Panc1 (cell line): ENCODE measurements at regions not wholly inside any gene's neighbourhood (a gene's known extent, or its start where the extent isn't known, plus 50 kb on each side); places are given as distances from the start of the nearest gene placed in this dataset.

Experiments used
- ATAC-seq: fragments of 200-7000 bp; cut with Tn5 transposase; 2 replicates; pipeline ENCODE4 v1.9.1; 2020; ENCODE audit warnings: mild to moderate bottlenecking, moderate library complexity
- BruUV-seq: library from RNA; stranded (reverse); fragments of 400-500 nt; replicated peaks from 2 replicates; lab custom pipeline; 2021; lab: Mats Ljungman, UMichigan
- CTCF ChIA-PET: fragments of 300-600 bp; sonication (Branson Sonifier 250); formaldehyde crosslinking; loops from one replicate; lab custom pipeline; 2022; ENCODE audit warnings: antibody characterized with exemption; lab: Charles Lee
- POLR2A ChIA-PET: fragments of 300-600 bp; sonication (Branson Sonifier 250); formaldehyde crosslinking; loops from one replicate; lab custom pipeline; 2022; ENCODE audit warnings: antibody characterized with exemption; lab: Charles Lee
- DNase-seq: peaks from one replicate; pipeline ENCODE4 v3.0.0-alpha.2; 2010; ENCODE audit warnings: low read depth, low spot score
- H3K27ac ChIP-seq: 2 replicates; pipeline ENCODE4 v1.5.1; 2011; ENCODE audit warnings: mild to moderate bottlenecking, low read length, inconsistent platforms
- H3K27me3 ChIP-seq: fragments of 200-500 bp; sonication (Bioruptor generic); 2 replicates; pipeline ENCODE4 v1.6.0; 2014; ENCODE audit warnings: low read length, inconsistent platforms; ENCODE audit not compliant: control insufficient read depth, insufficient read depth
- H3K36me3 ChIP-seq: fragments of 200-500 bp; sonication (Bioruptor generic); 2 replicates; pipeline ENCODE4 v1.5.1; 2014; ENCODE audit warnings: inconsistent platforms, mild to moderate bottlenecking, low read length, moderate library complexity; ENCODE audit not compliant: control insufficient read depth, insufficient read depth
- H3K4me1 ChIP-seq: 2 replicates; pipeline ENCODE4 v1.5.1; 2011; ENCODE audit warnings: inconsistent platforms, mild to moderate bottlenecking, low read length, moderate library complexity; ENCODE audit not compliant: control insufficient read depth, insufficient read depth
- H3K4me3 ChIP-seq, 2 experiments: 2 replicates each; pipeline ENCODE4 v1.5.1; 2011 to 2012; ENCODE audit warnings: low read depth in 2 of 2, low read length in 2 of 2, mild to moderate bottlenecking in 2 of 2, inconsistent platforms in 1 of 2, moderate library complexity in 1 of 2
- H3K9me3 ChIP-seq: fragments of 200-500 bp; sonication (Bioruptor generic); 2 replicates; pipeline ENCODE4 v1.5.1; 2014; ENCODE audit warnings: low read depth, mild to moderate bottlenecking, inconsistent platforms, low read length, moderate library complexity; ENCODE audit not compliant: control insufficient read depth, insufficient read depth
- CTCF ChIP-seq: fragments of 450-650 bp; IDR thresholded peaks from 2 replicates; pipeline ENCODE4 v1.5.1; 2017; ENCODE audit warnings: mild to moderate bottlenecking
- POLR2AphosphoS5 ChIP-seq: IDR thresholded peaks from 2 replicates; pipeline ENCODE4 v1.6.1; 2012; ENCODE audit warnings: mild to moderate bottlenecking, low read depth, low read length, moderate library complexity
- REST ChIP-seq, 2 experiments: IDR thresholded peaks; 2 replicates each; pipeline ENCODE4 v1.6.1; 2011 to 2012; ENCODE audit warnings: low read depth in 2 of 2, control low read depth in 1 of 2, low read length in 1 of 2, mild to moderate bottlenecking in 1 of 2, moderate library complexity in 1 of 2; ENCODE audit not compliant: insufficient read depth in 1 of 2
- SIN3A ChIP-seq: IDR thresholded peaks from 2 replicates; pipeline ENCODE4 v1.6.1; 2012; ENCODE audit warnings: low read depth, mild to moderate bottlenecking, low read length, moderate library complexity, borderline replicate concordance; ENCODE audit not compliant: insufficient read depth
- TCF7L2 ChIP-seq: IDR thresholded peaks from 2 replicates; pipeline ENCODE4 v1.6.1; 2011; ENCODE audit warnings: mild to moderate bottlenecking, low read depth, low read length, inconsistent platforms
- in situ Hi-C: cut with HindIII; loops from 2 replicates; pipeline ENCODE4 v1.10.0; 2016; ENCODE audit warnings: low sequenced_read_pairs, low pct_unique_long_range_greater_than_20kb
- intact Hi-C: fragments of 100-400 bp; cut with micrococcal nuclease; formaldehyde crosslinking; loops from one replicate; pipeline ENCODE4 v1.10.0; 2022; ENCODE audit not compliant: unreplicated experiment

DNA sequence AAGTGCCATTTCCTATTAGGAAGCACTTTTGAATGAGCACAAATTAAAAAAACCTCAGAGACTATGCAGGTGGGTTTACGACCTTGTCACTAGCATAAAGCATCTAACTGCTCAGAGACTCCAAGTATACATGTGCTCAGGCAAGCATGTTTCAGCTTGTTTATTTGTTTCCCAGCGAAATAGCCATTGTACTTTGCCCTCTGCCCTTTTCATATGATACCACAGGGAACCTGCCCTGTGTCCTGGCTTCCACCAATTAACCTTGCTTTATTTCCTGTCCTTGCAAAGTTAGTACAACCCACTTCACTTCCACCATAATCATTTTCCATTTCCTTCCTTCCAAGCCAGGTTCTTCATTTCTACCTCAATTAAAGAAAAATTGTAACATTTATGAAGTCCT, 194.9 kb downstream of the DUSP6 start:
- H3K36me3 ChIP-seq = no peaks in the 10 kb centered on the region
- no peak for DNase-seq
- H3K4me1 ChIP-seq = no peaks in the 10 kb centered on the region
- no peak for TF ChIP-seq SIN3A
- TF ChIP-seq CTCF = no peak
- no peak for TF ChIP-seq POLR2AphosphoS5
- TF ChIP-seq TCF7L2 = no peak
- no peak for TF ChIP-seq REST (IDR thresholded peaks at IDR 0.05; ENCODE audit: insufficient read depth in 1 of 2, low read depth in 2 of 2, low read length in 1 of 2)
- in situ Hi-C loops (no loop called here), intact Hi-C loops (no loop called here)
- POLR2A ChIA-PET = no interaction called here
- no peaks in the 10 kb centered on the region for H3K27me3 ChIP-seq
- H3K4me3 ChIP-seq = no peak overlapping the region
- CTCF ChIA-PET = no interaction called here
- H3K9me3 ChIP-seq = no peaks in the 10 kb centered on the region
- no peak overlapping the region for H3K27ac ChIP-seq
- no peak for ATAC-seq
- no TSS peak for BruUV-seq

DNA sequence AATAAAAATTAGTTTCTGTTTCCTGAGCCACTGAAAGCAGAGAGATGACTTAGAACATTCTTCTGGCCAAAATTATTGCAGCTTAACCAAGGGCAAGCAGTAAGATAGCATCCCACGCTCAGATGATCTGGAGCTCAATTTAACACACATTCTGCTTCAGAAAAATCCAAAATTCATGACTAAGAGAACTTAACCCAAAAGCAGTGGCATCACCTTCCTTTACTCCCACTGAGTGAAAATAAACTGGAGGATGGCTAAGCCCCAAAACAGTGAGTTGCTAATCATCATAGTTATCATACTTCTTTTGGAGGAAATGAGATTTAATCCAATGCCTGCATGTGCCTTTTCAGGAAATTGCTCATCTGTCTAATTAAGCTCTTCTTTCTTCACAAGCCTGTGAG, 195.4 kb downstream of the DUSP6 start:
- Histone ChIP-seq H3K4me1 (no peaks in the 10 kb centered on the region), H3K9me3 (no peaks in the 10 kb centered on the region), H3K27ac (no peak overlapping the region), H3K36me3 (no peaks in the 10 kb centered on the region), H3K4me3 (no peak overlapping the region), H3K27me3 (no peaks in the 10 kb centered on the region)
- CTCF ChIA-PET = interaction anchor here (0.6 kb wide), 1 partner anchor 208 kb away, joined by 3 read pairs; no protein-coding TSS in a partner anchor
- ATAC-seq (no peak), DNase-seq (no peak)
- TF ChIP-seq SIN3A (no peak), REST (IDR thresholded peaks at IDR 0.05; ENCODE audit: insufficient read depth in 1 of 2, low read depth in 2 of 2, low read length in 1 of 2) (no peak), POLR2AphosphoS5 (no peak)
- in situ Hi-C loops = no loop called here
- BruUV-seq = no TSS peak
- POLR2A ChIA-PET = no interaction called here
- intact Hi-C loops = no loop called here
